T47D (cell line): ENCODE measurements at regions not wholly inside any gene's neighbourhood (a gene's known extent, or its start where the extent isn't known, plus 50 kb on each side); places are given as distances from the start of the nearest gene placed in this dataset.

ENCODE experiments used
- DNase-seq, 2 experiments: peaks; one replicate each; pipeline versions ENCODE4 v3.0.0 to v3.0.0-alpha.2; 2011 to 2012; ENCODE audit warnings: low read depth in 1 of 2, low spot score in 1 of 2
- JUND ChIP-seq: IDR thresholded peaks from 2 replicates; pipeline ENCODE4 v1.6.1; 2012; ENCODE audit warnings: low read depth
- in situ Hi-C: cut with HindIII; loops from 2 replicates; pipeline ENCODE4 v1.10.0; 2016; ENCODE audit warnings: low sequenced_read_pairs, low pct_unique_long_range_greater_than_20kb

DNA sequence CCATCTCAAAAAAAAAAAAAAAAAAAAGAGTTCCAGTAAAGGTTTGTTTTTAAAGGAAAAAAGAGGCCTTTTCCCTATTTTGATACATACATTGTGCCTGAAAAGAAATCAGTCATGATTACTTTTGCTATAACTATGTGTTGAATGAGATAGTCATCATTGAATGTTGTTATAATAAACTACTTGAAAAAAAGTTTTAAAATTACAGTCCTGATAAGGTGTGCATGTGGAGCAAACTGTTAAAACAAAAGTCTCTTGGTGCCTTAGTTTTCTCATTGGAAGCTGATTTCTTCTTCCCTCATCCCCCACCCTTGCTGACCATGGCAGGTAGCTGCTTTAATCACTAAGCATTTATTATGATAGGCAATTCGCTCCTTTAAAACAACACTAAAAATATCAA, 172.3 kb upstream of the TBCA start:
- in situ Hi-C loops: no loop called here
- no peak for DNase-seq
- TF ChIP-seq JUND: no peak

DNA sequence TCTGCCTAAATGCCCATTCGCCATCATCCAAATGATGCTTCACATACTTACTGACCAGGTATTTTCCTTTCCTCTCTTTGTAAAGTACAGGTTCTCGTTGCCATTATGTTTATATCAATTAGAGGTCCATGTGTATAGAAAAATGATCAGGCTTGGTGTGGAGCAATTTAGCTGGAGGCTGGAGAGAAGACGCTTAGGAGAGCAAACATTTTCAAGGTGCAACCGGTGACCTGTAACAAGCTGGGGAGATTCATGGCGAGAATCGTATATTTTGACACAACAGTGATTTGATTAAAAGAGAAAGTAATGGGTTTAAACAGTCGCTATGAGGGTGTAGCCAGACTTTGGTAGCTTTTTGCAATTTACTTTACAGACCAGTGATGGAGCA, 170.9 kb upstream of the TBCA start:
- DNase-seq: no peak
- in situ Hi-C loops: no loop called here
- no peak for TF ChIP-seq JUND

DNA sequence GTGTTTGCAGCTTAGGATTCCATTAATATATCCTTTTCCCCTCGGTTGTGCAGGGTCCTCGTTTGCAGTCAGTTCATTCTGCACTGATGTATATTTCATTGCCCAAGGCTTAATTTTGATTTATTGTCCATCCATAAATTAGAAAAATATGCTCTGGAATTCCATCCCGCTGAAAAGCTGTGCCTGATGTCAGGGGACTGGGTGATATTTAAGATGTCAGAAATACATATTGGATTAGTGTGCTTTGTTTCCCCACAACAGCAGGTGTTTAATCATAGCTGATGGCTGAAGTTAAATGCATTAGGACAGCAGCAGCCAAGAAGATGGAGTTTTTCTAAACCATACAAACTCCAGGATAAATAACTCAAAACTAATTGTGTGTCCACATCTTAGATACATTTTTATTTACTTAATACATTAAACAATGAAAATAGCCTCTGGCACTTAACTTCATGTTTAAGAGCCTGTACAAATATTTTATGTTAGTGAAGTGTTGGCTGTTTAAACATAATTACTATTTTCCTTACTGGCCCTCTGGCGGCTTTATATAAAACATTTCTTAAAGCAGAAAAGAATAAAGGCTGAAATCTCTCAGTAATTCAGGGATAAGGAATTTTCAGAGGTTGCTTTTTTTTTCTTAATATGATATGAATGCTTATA, 170.4 kb upstream of the TBCA start:
- TF ChIP-seq JUND: no peak
- DNase-seq: peak in 1 of 2 experiments; percentile 59
- in situ Hi-C loops: no loop called here

DNA sequence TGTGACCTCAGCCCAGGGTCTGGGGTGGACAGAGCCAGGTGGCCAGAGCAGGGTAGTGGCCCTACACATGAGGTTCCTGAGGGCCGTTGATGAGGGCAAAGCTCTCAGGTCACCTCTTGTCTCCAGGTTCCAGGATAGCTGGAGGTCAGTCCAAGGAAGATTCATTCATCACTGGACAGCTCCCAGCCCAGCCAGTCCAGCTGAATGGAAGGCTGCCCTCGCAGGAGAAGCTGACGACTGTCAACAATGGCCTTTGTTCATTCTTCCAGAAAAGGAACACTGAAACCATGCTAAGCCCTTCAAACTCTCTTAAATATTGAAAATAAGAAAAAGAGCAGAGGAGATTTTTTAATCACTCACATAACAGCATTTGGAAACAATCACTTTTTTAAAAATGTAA, 169.7 kb upstream of the TBCA start:
- DNase-seq: peak in 1 of 2 experiments; percentile 40
- no peak for TF ChIP-seq JUND
- in situ Hi-C loops: no loop called here

- no peak for DNase-seq
- TF ChIP-seq JUND: no peak
- in situ Hi-C loops: no loop called here
Observed at GRCh38 chr5:77944757-77945340, 168.7 kb upstream of the TBCA start.

DNA sequence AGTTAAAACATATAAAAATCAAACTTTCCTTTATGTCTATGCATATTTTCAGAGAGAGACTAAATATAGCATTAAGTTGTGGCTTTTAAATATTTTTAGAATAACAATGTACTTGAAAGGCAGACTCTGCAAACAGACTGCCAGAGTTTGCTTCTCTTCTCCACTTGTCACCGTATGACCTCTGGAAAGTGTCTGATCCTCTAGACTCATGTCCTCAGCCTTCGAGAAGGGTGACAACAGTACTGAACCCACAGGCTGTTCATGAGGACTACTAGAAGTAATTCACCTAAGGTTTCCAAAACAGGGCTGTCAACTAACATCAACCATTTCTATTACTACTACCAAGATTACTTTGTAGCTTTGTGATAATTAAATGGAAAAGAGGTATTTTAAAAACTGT, 167.7 kb upstream of the TBCA start:
- no peak for TF ChIP-seq JUND
- in situ Hi-C loops: no loop called here
- DNase-seq: no peak

- in situ Hi-C loops: no loop called here
- no peak for TF ChIP-seq JUND
Observed at GRCh38 chr5:77942578-77943239, 166.6 kb upstream of the TBCA start.

GRCh38 chr5:77937015-77937908, 161.1 kb upstream of the TBCA start:
- DNase-seq: no peak
- no peak for TF ChIP-seq JUND
- in situ Hi-C loops: no loop called here

More at GRCh38 chr5:77942578-77943239, 166.6 kb upstream of the TBCA start:
- no peak for DNase-seq

DNA sequence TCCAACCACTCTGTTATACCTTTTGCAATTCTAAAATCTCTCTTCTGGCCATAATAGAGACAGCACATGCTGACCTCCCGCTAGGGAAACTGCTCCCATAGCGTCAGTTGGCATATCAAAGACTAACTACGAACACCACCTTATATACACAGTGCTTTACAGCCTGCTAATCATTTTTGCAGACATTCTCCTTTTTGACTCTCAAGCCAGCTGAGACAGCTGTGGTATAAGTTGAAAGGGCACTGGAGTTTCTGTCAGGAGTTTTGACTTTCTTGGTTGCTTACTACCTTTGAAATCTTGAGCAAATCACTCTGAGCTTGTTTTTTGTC, 160.2 kb upstream of the TBCA start:
- in situ Hi-C loops: no loop called here
- DNase-seq: no peak

DNA sequence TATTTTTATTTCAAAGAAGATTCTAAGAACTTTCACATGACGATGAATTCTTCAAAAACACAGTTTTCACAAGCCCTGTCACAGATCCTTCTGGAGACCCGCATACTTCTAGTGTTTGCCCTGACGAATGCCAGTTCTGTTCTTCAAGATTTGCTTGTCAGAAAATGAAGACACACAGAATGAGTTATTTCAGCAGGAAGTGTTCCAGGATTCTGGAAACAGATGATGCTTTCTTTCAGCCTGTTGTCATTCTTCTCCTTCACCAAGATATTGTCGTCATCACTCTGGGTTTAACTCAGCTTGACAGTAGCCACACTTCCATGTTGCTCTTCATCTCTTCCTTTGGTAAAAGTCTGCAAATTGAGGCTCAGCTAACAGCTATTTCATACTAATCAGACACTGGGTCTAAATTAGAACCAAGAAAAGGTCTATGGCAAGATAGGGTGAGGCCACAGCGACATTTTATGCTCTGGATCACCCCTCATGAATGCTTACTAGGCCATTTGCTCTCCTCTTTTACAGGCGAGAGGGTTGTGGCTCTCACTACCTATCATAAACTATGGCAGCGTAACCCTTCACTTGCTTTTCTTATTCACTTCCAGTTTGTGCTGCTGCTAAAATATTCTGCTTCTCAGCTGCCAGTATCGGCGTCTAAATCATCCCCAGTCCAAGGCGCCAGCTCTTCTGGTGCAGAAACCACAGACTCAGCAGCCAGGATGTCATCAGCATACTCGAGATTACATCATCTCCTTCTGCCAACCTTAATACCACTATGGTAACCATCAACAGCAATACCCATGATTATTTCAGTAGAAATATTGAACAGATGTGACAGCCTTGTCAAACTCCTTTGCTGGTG, 159.6 kb upstream of the TBCA start:
- TF ChIP-seq JUND: no peak
- in situ Hi-C loops: no loop called here
- DNase-seq: no peak

More for the DNA sequence above, 160.2 kb upstream of the TBCA start:
- no peak for TF ChIP-seq JUND

DNA sequence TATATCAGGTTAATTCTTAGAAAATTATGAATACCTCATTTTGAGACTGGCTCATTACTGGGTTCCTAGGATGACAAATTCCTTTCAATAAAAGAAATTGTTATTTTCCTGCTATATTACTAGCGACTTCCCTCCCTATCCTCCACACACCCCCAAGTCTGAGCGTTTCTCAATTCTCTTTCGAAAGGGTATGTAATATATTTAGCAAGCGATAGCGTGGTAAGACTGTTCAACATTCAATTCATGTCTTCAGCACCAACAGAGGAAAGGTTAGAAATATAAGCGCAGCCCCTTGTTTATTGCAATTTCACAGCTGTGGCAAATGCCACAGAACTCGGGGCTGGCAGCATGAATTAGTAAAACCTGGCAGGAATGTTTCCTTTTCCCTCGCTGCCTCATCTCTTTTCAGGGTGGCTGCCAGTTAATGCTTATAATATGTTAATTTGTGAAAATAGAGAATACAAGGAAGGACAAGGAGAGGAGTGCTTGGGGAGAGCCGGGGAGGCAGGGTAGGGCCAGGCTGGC, 152.7 kb upstream of the TBCA start:
- DNase-seq: no peak
- in situ Hi-C loops: no loop called here
- no peak for TF ChIP-seq JUND

- no peak for TF ChIP-seq JUND
- DNase-seq: no peak
- in situ Hi-C loops: no loop called here
Observed at GRCh38 chr5:77926337-77926736, 150.2 kb upstream of the TBCA start.
